BE2C (cell line): ENCODE measurements at regions not wholly inside any gene's neighbourhood (a gene's known extent, or its start where the extent isn't known, plus 50 kb on each side); places are given as distances from the start of the nearest gene placed in this dataset.

Experiments used
- DNase-seq: peaks from one replicate; pipeline ENCODE4 v3.0.0-alpha.2; 2020
- H3K27me3 ChIP-seq: fragments of 250-450 bp; sonication (Bioruptor Pico); 2 replicates; pipeline ENCODE4 v1.5.1; 2020; ENCODE audit warnings: mild to moderate bottlenecking
- H3K36me3 ChIP-seq: fragments of 250-450 bp; sonication (Bioruptor Pico); 2 replicates; pipeline ENCODE4 v1.5.1; 2020; ENCODE audit warnings: mild to moderate bottlenecking
- H3K4me1 ChIP-seq: fragments of 250-450 bp; sonication (Bioruptor Pico); 2 replicates; pipeline ENCODE4 v1.5.1; 2020
- H3K4me3 ChIP-seq: 2 replicates; pipeline ENCODE4 v1.5.1; 2011; ENCODE audit warnings: low read depth, low read length
- H3K9me3 ChIP-seq: fragments of 250-450 bp; sonication (Bioruptor Pico); 2 replicates; pipeline ENCODE4 v1.5.1; 2020
- TF ChIP-seq, protein P1 (sequence below): IDR thresholded peaks from 2 replicates; pipeline ENCODE4 v1.5.1; 2012; ENCODE audit warnings: mild to moderate bottlenecking, low read depth, low read length

DNA sequence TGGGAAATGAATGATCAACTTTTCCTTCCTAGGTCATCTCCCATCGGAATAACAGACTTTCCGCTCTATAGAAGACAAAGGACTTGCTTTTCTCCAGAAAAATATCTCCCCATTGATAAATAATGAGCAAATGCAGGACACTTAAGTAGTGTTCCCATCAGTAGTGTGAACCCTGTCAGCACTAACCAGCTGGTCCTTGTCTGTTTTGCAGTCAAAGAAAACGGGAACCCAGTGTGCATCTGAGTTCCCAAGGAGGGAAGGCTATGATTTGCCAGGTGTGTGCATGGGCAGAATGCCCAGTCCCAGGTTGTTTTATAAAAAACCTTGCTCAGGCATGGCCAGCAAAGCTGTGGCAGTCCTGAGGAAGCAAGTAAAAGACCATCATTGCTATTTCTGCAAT lies 256.5 kb upstream of the HMGA2 start:
- Histone ChIP-seq H3K27me3 (no peaks in the 10 kb centered on the region), H3K36me3 (no peaks in the 10 kb centered on the region), H3K4me3 (no peak overlapping the region), H3K4me1 (no peaks in the 10 kb centered on the region), H3K9me3 (no peaks in the 10 kb centered on the region)
- DNase-seq: no peak
- TF ChIP-seq, protein P1, sequence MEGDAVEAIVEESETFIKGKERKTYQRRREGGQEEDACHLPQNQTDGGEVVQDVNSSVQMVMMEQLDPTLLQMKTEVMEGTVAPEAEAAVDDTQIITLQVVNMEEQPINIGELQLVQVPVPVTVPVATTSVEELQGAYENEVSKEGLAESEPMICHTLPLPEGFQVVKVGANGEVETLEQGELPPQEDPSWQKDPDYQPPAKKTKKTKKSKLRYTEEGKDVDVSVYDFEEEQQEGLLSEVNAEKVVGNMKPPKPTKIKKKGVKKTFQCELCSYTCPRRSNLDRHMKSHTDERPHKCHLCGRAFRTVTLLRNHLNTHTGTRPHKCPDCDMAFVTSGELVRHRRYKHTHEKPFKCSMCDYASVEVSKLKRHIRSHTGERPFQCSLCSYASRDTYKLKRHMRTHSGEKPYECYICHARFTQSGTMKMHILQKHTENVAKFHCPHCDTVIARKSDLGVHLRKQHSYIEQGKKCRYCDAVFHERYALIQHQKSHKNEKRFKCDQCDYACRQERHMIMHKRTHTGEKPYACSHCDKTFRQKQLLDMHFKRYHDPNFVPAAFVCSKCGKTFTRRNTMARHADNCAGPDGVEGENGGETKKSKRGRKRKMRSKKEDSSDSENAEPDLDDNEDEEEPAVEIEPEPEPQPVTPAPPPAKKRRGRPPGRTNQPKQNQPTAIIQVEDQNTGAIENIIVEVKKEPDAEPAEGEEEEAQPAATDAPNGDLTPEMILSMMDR: no peak

DNA sequence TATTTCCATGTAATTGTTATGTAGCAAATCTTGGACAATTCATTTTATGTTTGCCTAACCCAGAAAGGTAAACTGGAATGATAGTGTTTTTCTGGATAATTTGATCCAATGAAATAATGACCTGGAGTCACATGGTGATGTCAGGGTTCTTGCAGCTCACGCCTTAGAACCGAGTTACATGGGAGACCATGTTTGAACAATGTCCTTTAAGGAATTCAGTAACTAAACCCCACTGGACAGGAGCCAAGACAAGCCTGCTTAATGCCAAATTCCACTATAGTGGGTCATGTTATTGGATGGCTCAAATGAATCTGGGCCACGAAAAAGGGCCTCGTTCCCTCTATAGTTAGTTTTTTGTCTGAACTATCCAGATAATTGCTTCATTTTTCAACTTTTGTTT lies 255.8 kb upstream of the HMGA2 start:
- no peak for DNase-seq
- Histone ChIP-seq H3K4me3 (no peak overlapping the region), H3K9me3 (no peaks in the 10 kb centered on the region)

DNA sequence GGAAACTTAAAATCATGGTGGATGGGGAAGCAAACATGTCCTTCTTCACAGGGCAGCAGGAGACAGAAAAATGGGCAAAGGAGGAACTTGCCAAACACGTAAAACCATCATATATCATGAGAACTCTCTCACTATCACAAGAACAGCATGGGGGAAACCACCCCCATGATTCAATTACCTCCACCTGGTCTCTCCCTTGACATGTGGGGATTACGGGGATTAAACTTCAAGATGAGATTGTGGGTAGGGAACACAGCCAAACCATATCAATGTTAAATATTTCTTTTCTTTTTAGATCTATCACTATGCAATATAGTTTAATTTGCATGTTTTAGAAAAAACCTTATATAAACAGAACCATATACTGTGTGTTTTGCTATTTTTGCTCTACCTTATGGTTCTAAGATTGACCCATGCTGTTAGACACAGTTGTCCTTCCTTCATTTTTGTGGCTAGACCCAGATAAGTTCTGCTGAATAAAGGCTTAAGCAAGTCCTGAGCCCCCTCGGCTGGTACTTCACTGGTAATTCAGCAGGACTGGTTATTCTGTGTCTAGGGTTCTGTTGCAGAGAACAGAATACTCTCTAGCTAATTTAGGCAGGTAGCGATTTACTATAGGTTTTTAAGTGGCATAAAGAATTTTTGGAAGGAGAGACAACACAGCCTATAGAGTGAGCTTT lies 253.7 kb upstream of the HMGA2 start:
- Histone ChIP-seq H3K9me3 (no peaks in the 10 kb centered on the region), H3K27me3 (no peaks in the 10 kb centered on the region), H3K36me3 (no peaks in the 10 kb centered on the region), H3K4me3 (no peak overlapping the region), H3K4me1 (no peaks in the 10 kb centered on the region)
- TF ChIP-seq, protein P1: no peak
- no peak for DNase-seq

More for the DNA sequence above, 255.8 kb upstream of the HMGA2 start:
- Histone ChIP-seq H3K4me1 (no peaks in the 10 kb centered on the region), H3K36me3 (no peaks in the 10 kb centered on the region), H3K27me3 (no peaks in the 10 kb centered on the region)
- TF ChIP-seq, protein P1: no peak

DNA sequence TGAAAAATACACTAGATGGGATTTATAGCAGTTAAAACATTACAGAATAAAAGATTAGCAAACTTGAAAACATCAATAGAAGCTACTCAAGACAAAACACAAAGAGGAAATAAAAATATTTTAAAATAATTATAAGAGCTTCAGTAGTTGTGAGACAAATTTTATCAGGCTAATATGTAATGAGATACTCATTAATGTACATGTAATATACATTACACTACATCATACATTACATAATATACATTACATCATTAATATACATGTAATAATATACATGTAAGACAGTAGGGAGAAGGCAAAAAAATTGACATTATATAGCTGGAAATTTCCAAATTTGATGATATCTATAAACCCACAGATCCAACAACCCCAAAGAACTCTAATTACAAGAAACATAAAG lies 249.4 kb upstream of the HMGA2 start:
- no peak for DNase-seq
- Histone ChIP-seq H3K4me3 (no peak overlapping the region), H3K27me3 (no peaks in the 10 kb centered on the region), H3K36me3 (no peaks in the 10 kb centered on the region), H3K9me3 (no peaks in the 10 kb centered on the region), H3K4me1 (no peaks in the 10 kb centered on the region)
- TF ChIP-seq, protein P1: no peak

DNA sequence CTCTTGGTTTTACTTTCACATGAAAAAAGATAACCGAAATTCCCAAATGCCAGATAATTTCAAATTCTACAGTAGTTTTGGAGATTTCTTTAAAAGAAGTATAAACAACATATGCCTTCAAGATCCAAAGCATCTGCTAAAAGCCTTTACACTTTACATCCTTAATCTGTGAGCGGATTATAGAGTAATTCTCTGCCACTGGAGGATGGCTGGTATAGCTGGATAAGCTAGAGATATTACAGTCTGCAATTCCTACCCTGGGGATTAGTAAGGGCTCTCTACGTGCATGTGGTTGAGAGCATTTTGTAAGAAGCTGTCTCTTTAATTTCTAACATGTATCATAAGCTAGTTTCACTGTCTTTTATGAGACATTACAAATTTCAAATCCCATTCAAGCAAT lies 240.3 kb upstream of the HMGA2 start:
- H3K4me1 ChIP-seq: no peaks in the 10 kb centered on the region
- no peak overlapping the region for H3K4me3 ChIP-seq
- no peaks in the 10 kb centered on the region for H3K36me3 ChIP-seq
- no peaks in the 10 kb centered on the region for H3K9me3 ChIP-seq
- DNase-seq: no peak
- no peaks in the 10 kb centered on the region for H3K27me3 ChIP-seq
- TF ChIP-seq, protein P1: no peak

DNA sequence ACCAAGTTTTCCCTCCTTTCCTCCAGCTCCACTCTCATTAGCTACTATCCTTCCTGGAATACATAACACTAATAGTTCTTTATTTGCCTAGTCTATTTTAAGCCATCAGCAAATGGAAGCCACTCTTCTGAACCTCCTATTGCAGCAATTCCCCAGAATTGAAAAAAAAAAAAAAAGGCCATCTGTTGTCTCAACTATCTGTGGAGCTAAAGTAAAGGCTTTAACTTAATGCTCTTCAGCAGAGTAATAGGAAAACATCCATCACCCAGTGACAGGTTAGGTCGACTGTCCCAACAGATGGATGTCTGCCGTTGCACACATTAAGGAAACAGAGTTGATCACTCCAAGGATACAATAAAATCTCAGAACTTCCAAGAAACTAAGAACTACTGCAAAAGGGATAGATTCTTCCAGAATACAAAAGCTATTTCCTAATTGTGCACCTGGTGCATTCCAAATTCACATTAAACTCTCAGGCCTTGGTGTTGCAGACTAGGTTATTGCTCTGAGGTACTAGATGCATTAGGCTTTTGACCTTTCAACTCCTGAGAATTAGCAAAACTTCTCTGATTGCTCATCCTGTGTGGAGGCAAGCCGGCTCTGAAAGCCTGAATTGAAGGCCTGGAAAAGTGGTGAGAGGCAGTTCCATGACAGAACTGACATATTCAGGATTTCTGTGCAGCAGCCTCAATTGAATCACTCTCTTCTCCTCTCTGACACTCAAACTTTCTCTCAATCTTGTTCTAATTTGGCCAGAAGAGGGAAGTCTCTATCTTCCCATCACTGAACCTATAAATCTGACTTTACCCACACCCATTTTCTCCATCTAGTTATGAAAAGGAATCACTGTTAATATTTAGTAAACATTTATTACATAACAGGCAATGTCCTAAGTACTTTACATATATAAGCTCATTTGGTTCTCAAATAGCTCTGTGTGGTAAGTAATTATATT lies 238.4 kb upstream of the HMGA2 start:
- Histone ChIP-seq H3K36me3 (no peaks in the 10 kb centered on the region), H3K4me3 (no peak overlapping the region), H3K4me1 (no peaks in the 10 kb centered on the region), H3K9me3 (no peaks in the 10 kb centered on the region), H3K27me3 (no peaks in the 10 kb centered on the region)
- TF ChIP-seq, protein P1: no peak
- no peak for DNase-seq
